Activated CD4-positive, alpha-beta T cell treated with anti-CD3 and anti-CD28 coated beads for 48 hours (primary cell): ENCODE measurements at regions not wholly inside any gene's neighbourhood (a gene's known extent, or its start where the extent isn't known, plus 50 kb on each side); places are given as distances from the start of the nearest gene placed in this dataset.
"Not testable (repeated sequence)": the region's sequence is repeated elsewhere in the genome, so short reads cannot be mapped to it uniquely, and the experiment has no call there.

ENCODE experiments used
- DNase-seq: peaks from one replicate; pipeline ENCODE4 v3.0.0-alpha.2; 2020

DNA sequence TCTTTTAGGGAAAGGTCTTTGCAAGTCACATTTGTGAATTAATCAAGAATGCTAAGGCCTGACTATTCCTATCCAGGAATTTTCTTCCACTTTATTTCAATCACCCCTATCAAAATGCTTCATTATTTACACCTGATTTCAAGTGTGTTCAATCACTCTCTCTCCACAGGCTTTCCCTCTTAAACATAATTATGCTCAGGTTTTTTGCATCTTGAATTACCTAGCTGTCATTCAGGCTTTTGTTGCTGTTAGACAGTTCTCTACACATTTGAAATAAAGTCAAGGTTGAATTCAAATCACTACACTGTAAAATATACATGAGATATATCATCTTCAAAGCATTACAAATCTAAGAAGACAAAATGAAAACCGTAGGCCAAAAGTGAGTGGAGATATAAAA is 941.3 kb upstream of the SLITRK1 start:
- DNase-seq, result no peak

DNA sequence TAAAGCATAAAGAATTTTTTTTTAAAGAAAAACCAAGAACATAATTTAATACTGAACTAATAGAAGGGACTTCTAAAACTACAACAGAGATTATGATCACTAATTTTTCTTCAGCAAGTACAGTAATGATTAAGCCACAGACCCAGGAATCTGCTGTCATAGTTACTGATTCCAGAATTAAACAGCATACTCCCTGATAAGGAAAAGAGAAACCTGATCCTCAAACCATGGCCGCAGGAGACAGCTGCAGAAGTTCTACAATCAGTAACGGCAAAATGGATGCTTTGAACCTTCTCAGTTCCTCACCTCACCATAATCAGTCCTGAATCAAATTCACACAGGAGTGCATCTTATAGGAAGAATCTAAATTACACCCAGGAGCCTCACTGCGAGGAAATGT is 939.0 kb upstream of the SLITRK1 start:
- DNase-seq, result no peak

DNA sequence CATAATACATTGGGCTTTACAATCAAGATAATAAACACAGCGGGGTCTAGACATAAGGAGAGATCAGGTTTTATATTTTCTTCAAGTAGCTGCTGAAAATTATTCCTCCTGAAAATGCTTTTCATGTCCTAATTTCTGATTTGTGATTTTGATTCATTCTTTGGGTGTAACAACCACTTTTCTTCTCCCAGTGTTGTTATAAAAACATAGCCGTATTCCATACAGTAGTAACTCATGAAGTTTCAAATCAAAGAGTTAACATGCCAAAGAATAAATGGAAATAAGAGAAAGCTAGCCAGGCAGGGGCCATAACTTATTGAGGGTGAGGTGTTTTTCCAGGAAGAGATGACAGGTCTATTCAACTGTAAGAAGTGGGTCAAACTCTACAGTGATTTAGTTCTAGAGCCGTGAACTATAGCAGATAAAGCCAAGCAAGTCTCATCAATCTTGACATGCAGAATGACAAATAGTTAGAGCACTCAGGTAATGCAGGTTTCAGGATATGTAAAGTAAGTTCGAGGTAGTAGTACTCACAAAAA is 934.4 kb upstream of the SLITRK1 start:
- DNase-seq, result no peak

- no peak for DNase-seq
Observed at GRCh38 chr13:84812789-84813188, 930.5 kb upstream of the SLITRK1 start.

DNA sequence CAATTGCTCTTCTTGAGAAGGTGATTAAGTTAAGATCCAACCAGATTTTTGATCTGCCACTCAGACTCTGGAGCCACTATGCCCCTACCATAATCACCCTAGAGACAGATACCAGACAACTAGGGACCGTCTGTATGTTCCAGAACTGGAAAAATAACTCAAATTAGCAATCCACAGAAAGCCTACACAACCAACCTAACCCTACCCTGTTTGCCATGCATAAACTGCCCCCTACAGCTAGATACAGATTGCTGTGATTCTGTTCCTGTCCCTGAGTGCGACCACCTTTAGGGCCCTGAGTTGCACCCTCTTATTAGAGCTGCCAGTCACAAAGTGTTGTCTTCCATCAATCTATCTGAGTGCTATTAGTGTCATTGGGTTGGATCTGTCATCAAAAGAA is 929.8 kb upstream of the SLITRK1 start:
- DNase-seq, result no peak

DNA sequence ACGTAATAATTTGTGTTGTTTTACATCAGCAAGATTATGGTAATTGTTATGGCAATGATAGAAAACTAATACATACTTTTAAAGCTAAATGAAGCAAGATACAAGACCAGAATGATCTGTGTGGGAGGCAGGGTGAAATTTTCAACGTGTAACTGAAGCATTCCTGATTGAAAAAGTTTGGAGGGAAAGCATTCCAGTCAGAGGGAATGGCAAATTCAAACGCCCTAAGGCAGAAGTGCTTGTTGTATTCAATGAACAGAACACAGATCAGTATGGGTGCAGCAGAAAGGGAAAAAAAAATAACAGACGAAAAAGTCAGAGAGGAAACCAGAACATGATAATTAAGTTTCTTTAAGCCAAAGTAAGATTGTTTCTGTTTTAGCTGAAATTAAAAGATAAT is 928.5 kb upstream of the SLITRK1 start:
- DNase-seq, result no peak

DNA sequence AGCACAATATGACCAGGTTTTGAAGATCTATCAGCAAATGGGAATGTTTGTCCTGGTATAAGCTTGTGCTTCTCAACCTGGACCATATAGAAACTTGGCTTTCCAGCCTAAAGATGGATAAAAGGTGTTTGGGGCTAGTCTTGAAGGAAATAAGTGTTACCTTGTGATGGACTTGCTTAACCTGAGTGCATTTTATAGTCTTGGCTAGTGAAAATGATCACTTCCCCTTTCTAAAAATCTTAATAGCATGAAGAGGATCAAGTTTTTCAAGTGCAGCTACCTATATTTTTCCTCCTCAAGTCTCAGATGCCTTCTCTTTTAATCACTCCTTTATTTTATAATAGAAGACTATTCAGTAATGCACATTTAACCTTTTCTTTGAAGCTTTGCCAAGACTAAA is 919.8 kb upstream of the SLITRK1 start:
- DNase-seq, result no peak

DNA sequence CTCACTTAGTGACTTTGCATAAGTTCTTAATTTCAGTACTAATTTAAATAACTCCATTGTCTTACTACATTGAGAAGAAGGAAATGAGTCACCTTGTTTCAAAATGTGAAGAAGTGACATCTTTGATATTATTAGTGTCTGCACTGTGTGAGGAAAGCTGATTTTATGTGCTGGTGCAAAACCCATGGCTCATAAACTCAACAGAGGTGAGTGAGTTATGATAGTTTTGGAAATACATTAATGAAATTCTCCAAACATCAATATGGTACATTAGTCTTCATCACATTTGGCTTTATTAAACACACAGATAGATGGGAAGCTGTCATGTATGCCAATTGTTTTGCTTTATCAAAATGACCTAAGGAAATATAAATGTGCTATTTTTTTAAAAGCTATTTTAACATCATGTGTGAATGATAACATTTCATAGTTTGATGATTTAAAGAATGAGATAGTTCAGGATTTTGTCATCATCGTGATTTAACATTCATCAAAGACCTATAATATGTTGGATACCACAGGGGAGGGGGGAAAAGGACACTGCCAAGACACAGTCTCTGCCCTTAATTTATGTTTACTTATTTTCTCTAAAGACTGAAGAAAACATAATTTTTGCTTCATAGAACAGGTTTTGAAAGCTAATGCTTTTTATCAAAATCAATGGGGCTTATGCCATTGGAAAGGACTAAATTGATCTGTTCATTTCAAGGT is 902.3 kb upstream of the SLITRK1 start:
- DNase-seq, result no peak

- no peak for DNase-seq
Observed at GRCh38 chr13:84777316-84777715, 895.0 kb upstream of the SLITRK1 start.

GRCh38 chr13:84776593-84776992 is 894.3 kb upstream of the SLITRK1 start:
- no peak for DNase-seq

DNA sequence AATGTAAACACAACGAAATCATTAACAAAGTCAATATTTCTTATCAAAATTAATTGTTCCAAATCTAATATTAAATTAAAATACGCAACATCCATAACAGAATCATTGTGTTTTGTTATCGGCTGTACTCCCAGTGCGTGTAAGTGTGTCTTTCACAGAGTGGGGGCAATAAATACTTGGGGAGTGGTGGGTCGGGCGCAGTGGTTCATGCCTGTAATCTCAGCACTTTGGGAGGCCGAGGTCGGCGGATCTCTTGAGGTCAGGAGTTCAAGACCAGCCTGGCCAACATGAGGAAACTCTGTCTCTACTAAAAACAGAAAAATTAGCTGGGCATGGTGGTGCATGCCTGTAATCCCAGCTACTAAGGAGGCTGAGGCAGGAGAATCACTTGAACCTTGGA is 893.6 kb upstream of the SLITRK1 start:
- not testable (repeated sequence) for DNase-seq

DNA sequence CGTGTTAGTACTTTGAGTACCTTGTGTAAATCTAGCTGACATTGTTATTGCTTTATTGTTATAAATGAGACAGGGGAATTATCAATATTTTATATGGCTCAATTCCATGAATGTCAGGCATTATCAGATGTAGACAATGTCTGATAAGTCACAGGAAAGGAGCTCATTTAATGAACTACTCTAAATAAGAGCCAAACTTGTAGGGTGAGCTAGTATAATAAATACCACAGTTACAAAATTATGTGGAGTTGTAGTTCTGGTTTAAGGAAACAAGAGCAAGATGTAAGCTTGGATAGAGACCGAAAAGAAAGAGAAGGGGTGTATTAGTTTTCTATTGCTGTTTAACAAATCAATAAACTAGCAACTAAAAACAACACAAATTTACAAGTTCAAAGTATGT is 891.8 kb upstream of the SLITRK1 start:
- no peak for DNase-seq

DNA sequence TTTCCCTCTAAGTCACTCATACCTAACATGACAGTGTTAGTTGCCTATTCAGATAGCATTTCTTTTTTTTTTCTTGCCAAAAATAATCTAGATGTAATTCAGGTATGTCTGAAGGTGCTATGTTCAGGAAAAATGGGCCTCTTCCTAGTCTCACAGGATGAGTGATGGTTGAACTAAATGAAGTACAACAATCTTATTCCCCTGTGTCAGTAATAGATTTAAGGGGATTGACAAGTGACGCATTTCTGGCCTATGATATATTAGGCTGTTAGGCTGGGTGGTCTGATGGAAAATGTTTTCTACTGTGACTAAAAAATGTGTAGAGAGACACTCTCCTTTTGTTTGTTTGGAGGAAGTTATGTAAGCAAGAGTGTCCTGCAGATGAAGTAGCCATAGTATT is 878.7 kb upstream of the SLITRK1 start:
- DNase-seq, result no peak

DNA sequence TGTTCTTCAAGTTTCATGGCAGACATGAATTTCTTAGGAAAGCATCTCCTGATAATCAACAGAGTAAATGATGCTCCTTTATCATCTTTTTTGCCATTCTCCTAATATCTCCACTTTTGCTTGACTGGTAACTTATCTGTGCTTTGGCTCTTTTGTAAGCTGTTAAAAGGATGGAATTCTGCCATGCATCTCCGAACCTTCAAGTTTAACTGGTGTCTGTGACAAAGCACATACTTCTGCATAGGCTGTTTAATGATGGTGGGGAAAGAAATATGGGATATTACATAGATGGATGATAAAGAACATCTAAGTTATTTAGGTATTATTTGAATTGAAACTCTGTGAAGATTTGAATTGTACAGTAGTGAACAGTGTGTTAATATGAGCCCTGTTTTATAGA is 866.9 kb upstream of the SLITRK1 start:
- DNase-seq, result no peak

DNA sequence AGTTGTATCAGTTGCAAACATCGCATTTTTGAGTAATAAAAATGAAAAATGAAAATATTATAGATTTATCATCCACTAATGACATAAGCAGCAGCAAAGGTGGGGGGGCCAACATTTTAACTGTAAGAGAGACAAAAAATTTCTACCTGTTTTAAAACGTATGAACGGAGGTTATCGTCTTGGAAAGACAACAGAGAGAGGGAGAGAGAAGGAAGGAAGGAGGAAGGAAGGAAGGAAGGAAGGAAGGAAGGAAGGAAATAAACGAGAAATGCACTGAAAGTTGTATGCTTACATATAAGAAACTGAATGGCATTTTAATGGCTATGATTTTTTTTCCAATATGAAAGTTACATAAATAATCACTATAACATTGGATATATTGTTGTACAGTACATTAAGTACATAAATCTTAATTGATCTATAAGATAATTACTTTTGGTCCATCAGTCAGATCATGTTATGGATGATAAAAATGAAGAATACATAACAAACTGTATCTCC is 862.8 kb upstream of the SLITRK1 start:
- DNase-seq, result no peak

GRCh38 chr13:84744203-84744602 is 861.9 kb upstream of the SLITRK1 start:
- no peak for DNase-seq

- DNase-seq, result no peak
Observed at GRCh38 chr13:84741253-84741652, 859.0 kb upstream of the SLITRK1 start.

DNA sequence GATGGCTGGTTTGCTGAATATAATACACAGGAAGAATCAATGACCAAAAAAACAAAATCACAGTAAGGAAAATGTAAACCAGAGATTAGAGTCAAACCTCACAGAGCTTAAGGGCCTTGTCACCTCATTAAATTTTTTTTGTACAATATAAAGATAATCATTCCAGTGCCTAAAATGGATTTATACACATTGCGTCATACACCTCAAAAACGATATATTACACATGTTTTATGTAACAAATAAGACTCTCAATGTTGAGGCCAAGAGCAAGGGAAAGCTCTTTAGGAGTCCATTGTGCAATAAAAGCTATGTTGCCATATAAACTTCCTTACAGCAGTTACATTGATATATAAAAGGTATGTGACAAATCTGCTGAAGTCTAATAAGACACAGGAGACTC is 856.7 kb upstream of the SLITRK1 start:
- DNase-seq, result no peak

GRCh38 chr13:84737661-84738060 is 855.4 kb upstream of the SLITRK1 start:
- DNase-seq, result no peak

DNA sequence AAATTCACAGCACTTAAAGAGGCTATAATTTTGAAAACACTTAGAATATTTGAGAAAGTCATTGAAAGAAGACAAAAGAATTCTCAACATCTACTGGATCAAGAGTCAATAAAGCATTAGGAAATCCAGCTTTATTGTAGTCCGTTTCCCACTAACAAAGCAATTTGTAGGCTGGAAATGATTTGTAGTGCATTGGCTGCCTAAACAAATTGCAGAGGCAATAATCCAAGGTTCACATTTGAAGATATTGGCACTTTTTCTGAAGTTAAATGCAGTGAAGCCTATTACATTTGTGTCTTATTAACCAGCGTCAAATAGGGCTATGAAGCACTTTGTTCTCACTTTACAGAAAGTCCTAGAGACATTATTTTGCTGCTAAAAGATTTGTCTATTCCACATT is 848.1 kb upstream of the SLITRK1 start:
- no peak for DNase-seq

GRCh38 chr13:84705982-84706710 is 823.9 kb upstream of the SLITRK1 start:
- DNase-seq, result no peak

- DNase-seq, result no peak
Observed at GRCh38 chr13:84702174-84702573, 819.9 kb upstream of the SLITRK1 start.

DNA sequence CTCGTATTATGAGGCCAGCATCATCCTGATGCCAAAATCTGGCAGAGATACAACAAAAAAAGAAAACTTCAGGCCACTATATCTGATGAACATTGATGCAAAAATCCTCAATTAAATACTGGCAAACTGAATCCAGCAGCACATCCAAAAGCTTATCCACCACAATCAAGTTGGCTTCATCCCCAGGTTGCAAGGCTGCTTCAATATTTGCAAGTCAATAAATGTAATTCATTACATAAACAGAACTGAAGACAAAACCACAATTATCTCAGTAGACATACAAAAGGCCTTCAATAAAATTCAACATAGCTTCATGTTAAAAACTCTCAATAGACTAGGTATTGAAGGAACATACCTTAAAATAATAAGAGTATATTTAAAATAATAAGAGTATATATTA is 815.3 kb upstream of the SLITRK1 start:
- not testable (repeated sequence) for DNase-seq

DNA sequence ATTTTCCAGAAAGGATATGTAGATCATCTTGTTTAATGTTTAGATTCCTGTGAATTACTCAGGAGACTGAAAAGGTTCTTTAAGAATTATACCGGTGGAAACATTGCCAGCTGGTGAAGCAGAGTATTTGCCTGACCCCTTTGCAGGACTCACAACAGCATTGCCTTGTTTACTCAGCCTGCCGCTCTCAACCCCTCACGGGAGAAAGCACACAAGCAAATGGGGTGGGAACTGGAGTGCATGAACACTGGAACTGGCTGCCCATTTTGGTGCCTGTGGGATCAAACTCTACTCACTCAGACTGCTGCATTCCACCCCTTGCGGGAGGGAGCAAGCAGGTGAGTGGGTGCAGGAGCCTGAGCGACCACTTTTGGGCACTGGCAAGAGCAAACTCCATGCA is 804.7 kb upstream of the SLITRK1 start:
- no peak for DNase-seq
